GM11168 (cell line): ENCODE measurements at regions not wholly inside any gene's neighbourhood (a gene's known extent, or its start where the extent isn't known, plus 50 kb on each side); places are given as distances from the start of the nearest gene placed in this dataset.

ENCODE experiments used
- in situ Hi-C: fragments of 300-500 bp; cut with MboI; formaldehyde crosslinking; loops from one replicate; pipeline ENCODE4 v1.12.0; 2022; ENCODE audit warnings: low sequenced_read_pairs; ENCODE audit not compliant: unreplicated experiment

- in situ Hi-C loops = no loop called here
Measured at GRCh38 chr2:38212312-38212711, 136.4 kb upstream of the CYP1B1 start.

- in situ Hi-C loops = no loop called here
Measured at GRCh38 chr2:38207168-38207567, 131.2 kb upstream of the CYP1B1 start.

DNA sequence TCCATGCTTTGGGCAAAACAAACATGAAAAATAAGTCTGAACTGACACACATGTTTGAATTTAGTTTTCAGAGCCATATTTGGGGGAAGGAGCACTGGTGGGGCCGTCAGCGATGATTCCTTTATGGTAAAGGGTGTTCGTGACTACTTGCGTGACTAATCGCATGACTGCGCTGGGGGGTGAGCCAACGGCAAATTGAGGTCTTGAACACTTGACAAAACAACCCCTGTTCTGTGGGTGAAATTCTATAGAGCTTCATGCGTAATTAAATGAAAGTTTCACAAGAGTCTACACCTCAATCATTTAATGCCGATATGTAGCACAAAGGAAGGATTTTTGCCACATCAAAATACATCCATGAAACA, 127.5 kb upstream of the CYP1B1 start:
- in situ Hi-C loops = no loop called here

DNA sequence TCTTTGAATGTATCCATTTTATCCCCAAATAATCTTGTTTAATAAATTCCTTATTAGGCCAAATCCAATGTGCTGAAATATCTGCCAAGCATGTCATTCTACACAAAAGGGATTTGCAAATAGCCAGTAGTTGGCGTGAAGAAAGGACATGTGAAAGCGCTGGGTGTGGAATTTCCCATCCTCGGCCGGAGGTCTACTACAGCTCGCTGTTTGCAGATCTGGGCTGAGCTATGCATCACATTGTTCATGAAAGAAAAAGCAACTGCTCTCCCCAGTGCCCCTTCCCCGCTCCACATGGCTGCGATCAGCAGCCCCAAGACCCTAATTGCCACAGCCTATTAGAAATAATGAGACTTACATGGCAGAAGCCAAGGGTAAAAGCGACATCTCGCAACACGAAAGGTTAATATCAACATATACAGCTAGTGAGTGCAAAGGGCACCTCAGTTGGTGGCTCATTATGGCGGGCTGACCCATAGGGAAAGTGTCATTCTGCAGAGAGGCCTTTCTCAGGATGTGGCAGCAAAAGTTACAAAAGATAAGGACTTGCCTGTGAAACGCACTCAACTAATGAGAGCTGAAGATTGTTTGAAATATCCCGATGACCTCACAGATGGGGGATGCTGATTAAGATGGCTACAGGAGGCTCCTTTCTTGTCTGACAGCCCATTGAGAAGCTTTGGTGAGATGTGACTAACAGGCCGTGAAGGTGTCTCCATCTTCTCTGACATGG, 126.9 kb upstream of the CYP1B1 start:
- in situ Hi-C loops = no loop called here

- in situ Hi-C loops = no loop called here
Measured at GRCh38 chr2:38201784-38202183, 125.8 kb upstream of the CYP1B1 start.

DNA sequence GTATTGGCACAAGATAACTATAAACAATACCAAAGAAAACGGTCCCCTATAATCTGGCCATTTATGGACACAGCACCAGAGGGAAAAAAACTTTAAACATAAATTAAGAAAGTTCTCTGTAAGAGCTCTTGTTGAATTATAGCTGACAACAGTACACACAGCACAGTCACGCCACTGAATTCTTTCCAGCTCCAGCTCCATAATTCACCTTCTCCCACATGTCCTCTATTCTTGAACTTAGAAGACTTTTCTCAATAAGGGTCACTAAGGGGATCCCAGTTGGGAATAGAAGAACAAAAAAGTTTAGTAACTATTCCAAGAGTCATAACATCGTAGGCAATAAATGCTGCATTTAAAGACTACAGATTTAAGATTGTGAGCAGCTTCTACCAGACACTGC, 124.6 kb upstream of the CYP1B1 start:
- in situ Hi-C loops = no loop called here

DNA sequence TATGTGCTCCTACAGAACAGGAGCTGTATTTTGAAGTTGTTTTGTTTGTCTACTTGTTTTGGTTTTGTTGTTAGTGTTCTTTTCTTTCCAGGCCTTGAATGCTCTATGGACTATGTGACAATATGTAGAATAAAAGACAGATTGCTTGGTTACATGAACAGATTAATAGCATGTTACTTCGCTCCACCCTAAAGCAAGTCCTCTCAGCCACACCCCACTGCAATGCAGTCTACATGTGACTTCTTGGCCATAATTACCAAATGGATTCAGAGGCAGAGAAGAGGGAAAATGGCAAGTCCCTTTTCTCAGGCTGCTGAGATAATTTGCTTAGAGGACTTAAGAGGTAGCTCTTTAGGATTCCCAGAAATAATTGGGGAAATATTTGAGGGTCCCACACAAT, 123.2 kb upstream of the CYP1B1 start:
- in situ Hi-C loops = no loop called here

DNA sequence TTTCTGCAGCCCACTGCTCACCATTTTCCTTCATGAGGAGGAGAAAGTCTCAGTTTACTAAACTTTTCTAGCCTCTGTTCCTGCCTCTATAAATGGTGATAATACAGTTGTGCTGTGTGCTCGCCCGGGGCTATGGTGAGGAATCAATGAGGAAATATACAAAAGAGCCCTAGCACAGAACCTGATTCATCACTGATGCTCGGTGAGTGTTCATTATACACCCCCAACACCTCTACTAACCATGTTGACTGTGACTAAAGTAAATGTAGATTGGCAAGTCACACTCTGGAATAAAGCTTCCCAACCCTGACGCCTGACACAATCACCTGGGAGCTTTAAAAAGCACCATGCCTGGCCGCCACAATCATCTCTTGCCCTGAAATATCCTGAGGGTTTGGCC, 118.8 kb upstream of the CYP1B1 start:
- in situ Hi-C loops = no loop called here

DNA sequence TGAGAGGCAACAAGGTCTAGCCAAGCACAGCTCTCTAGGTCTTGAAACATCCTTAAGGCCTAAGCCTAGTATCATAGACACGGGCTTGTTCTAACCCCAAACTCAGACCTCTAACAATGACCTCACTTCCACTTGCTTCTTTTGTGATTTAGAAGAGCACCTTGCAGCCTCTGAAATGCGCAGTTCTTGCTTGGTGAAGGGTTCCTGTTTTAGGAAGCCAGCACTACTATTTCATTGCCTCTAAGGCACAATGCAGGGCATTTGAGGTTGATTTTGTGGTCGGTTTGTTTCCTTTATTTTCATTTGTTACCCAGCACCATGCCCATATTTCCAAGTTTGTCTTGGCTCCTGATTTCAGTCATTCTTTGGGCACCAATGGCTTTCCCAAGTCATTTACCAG, 117.0 kb upstream of the CYP1B1 start:
- in situ Hi-C loops = no loop called here

DNA sequence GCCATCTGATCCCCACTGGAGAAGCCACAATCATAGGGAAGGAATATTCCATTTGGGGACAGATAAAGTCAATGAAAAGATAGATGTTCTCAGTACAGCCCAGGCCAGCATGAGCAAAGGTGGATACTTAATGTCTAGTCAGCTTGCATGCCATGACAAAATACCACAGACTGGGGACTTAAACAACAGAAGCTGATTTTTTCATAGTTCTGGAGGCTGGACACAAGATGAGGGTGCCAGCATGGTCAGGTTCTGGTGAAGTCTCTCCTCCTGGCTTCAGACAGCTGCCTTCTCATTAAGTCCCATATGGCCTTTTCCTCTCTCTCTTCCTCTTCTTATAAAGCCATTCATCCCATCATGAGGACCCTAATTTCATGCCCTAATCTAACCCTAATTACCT, 116.1 kb upstream of the CYP1B1 start:
- in situ Hi-C loops = no loop called here

DNA sequence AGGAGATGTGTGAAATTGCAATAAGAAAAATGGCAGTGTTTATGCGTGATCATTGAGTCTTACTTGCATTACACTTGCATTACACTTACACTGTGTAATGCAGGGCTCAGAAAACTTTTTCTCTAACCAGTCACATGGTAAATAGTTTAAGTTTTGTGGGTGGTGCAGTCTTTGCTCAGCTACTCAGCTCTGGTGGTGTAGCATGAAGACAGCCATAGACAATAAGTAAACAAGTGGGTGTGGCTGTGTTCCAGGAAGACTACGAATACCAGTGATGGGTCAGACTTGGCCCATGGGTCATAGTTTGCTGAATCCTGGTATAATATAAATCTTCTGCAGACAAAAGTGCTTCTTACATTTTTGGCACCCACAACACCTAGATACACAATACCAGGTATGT, 115.6 kb upstream of the CYP1B1 start:
- in situ Hi-C loops = no loop called here

DNA sequence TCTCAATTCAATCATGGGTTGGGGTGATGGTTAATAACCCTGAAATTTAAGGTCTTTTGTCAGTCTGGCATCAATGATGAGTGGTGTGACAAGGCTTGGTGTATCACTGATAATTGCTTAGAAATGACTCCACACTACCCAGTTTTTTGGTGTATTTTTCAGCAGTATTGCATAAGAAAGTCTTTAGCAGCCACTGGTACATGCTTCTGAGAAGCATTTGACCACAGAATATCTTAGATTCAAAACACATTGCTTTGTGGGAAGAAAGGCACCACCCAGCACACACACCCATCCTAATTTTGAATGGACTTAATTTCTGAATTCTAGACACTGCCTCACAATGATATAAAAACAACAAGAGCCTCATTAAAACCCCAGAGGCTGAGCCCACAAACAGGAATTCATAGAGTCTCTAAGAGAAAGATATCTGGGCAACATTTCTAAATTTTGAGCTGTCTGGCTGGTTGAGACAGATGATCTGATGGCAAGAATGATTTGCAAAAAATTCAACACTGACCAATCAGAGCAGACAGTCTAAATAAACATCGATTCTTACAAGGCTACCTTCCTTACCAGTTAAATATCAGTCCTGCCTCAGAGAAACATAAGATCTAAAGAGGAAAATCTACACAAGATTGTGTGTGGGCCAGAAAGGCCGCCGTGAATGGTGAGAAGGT, 114.7 kb upstream of the CYP1B1 start:
- in situ Hi-C loops = no loop called here

- in situ Hi-C loops = no loop called here
Measured at GRCh38 chr2:38187541-38188011, 111.6 kb upstream of the CYP1B1 start.

- in situ Hi-C loops = no loop called here
Measured at GRCh38 chr2:38185012-38185491, 109.1 kb upstream of the CYP1B1 start.

DNA sequence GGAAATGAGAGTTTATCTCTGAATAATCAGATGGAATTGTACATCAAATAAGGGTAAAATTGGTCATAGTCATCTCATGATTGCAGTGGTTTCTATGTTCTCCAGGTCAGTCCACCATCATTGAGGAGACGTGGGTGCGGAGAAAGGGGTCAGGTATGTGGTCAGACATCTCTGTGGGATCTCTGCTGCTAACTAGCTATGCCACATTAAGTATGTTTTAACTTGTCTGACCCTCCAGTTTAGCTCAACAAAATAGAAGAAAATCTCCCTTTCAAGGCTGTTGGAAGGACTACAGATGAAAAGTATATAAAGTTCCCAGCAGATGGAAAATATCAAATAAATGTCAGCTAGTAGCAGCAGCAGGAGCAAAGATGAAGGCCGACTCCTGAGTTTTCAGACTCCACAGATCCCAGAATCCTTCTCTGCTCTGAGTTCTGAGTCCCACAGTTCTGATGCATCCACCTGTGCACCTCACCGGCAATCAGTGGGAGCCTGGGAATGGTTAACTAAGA, 106.6 kb upstream of the CYP1B1 start:
- in situ Hi-C loops = no loop called here

DNA sequence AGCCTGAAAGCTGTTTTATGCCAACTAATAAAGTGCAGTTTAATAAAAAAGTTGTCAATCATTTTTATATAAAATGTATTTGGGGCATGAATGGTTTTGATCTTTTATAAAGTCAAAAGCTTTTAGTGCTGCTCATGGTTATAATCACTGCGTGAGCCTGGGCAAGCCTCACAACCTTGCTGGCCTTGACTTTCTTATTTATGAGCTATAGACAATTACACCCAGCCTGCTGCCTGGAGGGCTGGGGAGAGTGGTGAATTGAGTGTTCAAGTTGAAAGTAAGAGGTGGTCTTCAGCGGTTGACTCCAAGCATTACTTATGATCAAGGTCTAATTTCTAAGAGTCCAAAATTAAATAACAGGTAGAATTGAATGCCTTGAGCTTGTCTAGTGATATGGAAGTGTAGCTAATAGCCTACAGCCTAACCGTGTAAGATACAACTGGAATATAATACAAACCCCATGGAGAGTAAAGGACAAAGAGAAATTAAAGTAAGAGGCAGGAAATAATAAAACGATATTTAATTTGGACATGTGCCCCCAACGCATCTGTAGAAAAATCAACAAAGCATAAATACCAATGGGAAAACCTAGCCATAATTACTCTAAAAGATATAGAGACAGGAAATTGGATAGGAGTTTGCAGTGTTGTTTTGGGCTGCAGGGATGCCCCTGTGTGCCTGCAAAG, 106.0 kb upstream of the CYP1B1 start:
- in situ Hi-C loops = no loop called here

- in situ Hi-C loops = no loop called here
Measured at GRCh38 chr2:38180754-38181153, 104.8 kb upstream of the CYP1B1 start.

DNA sequence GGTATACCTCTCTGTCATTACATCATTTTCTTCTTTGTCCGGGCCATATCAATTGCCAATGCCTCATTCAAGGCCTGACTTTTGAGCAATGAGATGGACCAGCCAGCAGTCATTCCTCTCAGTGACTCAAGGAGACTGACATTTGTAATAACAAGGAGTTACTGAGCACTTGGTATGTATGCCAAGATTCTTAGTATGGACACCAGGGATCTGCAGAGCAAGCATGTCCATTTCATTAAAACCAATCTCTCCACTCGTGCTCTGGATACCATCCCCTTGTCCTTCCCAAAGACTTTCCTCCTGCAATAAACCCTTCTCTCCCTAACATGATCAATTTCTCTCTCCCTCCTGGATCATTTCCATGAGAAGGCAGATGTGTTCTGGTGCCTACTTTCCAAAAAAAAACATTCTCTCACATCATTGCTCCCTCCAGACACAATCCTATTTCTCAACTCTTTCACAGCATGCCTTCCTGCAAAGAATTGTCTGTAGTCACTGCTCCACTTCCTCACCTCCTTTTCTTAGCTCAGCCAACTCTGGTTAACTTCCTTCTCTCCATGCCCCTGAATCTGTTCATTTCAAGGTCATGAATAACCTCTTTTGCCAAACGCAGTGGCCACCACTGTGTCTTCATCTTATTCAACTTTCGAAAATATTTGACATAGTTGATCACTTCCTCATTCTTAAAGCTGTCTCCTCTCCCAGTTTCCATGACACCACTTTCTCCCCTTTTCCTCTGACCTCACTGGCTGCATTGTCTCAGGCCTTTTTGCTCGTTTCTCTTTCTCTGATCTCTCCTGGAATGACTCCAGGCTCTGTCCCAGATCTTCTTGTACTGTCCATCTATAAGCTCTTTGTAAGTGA, 102.8 kb upstream of the CYP1B1 start:
- in situ Hi-C loops = no loop called here

GRCh38 chr2:38178119-38178518, 102.2 kb upstream of the CYP1B1 start:
- in situ Hi-C loops = no loop called here

DNA sequence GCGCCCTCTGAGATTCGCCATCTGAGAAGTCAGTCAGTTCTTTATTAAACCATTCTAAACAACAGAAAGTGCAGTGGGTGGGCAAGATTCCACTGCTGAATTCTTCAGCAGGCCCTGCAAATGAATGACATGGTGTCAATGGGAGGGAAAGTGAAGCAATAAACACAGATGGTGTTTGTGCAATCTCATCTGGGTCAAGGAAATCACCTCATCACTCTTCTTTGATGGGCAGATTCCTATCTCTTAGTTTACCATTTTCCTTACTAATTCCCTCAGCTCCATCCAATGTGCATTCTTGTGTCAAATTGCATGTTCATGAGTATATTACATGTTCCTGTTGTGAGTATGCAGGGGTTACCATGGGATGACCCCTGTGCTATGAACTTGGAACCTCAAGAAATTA, 100.7 kb upstream of the CYP1B1 start:
- in situ Hi-C loops = no loop called here
